Ishikawa (cell line): ENCODE measurements at regions not wholly inside any gene's neighbourhood (a gene's known extent, or its start where the extent isn't known, plus 50 kb on each side); places are given as distances from the start of the nearest gene placed in this dataset.

Source experiments
- CEBPB ChIP-seq: IDR thresholded peaks from 2 replicates; pipeline ENCODE4 v1.6.1; 2012
- CREB1 ChIP-seq: IDR thresholded peaks from 2 replicates; pipeline ENCODE4 v1.6.1; 2012; ENCODE audit warnings: low read depth
- EGR1 ChIP-seq: IDR thresholded peaks from 2 replicates; pipeline ENCODE4 v1.6.1; 2012
- EP300 ChIP-seq: IDR thresholded peaks from 2 replicates; pipeline ENCODE4 v1.6.1; 2012; ENCODE audit warnings: borderline replicate concordance
- FOXM1 ChIP-seq: IDR thresholded peaks from 2 replicates; pipeline ENCODE4 v1.6.1; 2012; ENCODE audit warnings: low read depth, borderline replicate concordance
- NFIC ChIP-seq: IDR thresholded peaks from 2 replicates; pipeline ENCODE4 v1.6.1; 2012
- RAD21 ChIP-seq: IDR thresholded peaks from 2 replicates; pipeline ENCODE4 v1.6.1; 2012; ENCODE audit warnings: low read depth
- REST ChIP-seq: IDR thresholded peaks from 2 replicates; pipeline ENCODE4 v1.6.1; 2012; ENCODE audit warnings: low read depth, mild to moderate bottlenecking
- TAF1 ChIP-seq: IDR thresholded peaks from 2 replicates; pipeline ENCODE4 v1.6.1; 2012; ENCODE audit warnings: low read depth, mild to moderate bottlenecking
- TCF12 ChIP-seq: IDR thresholded peaks from 2 replicates; pipeline ENCODE4 v1.6.1; 2012; ENCODE audit warnings: low read depth
- TEAD4 ChIP-seq: IDR thresholded peaks from 2 replicates; pipeline ENCODE4 v1.6.1; 2012
- YY1 ChIP-seq: IDR thresholded peaks from 2 replicates; pipeline ENCODE4 v1.6.1; 2012; ENCODE audit warnings: low read depth
- ZBTB7A ChIP-seq: IDR thresholded peaks from 2 replicates; pipeline ENCODE4 v1.6.1; 2012; ENCODE audit warnings: low read depth
- TF ChIP-seq, protein P1 (sequence below): IDR thresholded peaks from 2 replicates; pipeline ENCODE4 v1.6.1; 2012
- TF ChIP-seq, protein P2 (sequence below): IDR thresholded peaks from 2 replicates; pipeline ENCODE4 v1.6.1; 2012

- TF ChIP-seq ZBTB7A (no peak), NFIC (no peak), RAD21 (no peak), FOXM1 (no peak), EP300 (no peak), EGR1 (no peak), TAF1 (no peak), TEAD4 (no peak), YY1 (no peak), REST (no peak), CEBPB (no peak)
- TF ChIP-seq, protein P1, sequence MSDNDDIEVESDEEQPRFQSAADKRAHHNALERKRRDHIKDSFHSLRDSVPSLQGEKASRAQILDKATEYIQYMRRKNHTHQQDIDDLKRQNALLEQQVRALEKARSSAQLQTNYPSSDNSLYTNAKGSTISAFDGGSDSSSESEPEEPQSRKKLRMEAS, result no peak
- TF ChIP-seq, protein P2, sequence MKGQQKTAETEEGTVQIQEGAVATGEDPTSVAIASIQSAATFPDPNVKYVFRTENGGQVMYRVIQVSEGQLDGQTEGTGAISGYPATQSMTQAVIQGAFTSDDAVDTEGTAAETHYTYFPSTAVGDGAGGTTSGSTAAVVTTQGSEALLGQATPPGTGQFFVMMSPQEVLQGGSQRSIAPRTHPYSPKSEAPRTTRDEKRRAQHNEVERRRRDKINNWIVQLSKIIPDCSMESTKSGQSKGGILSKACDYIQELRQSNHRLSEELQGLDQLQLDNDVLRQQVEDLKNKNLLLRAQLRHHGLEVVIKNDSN, result no peak
Observed at GRCh38 chr3:78098367-78098766, 1058.5 kb downstream of the ROBO2 start.

- TF ChIP-seq, protein P2, result no peak
- TF ChIP-seq NFIC (no peak), ZBTB7A (no peak), TAF1 (no peak), CREB1 (no peak), EP300 (no peak), FOXM1 (no peak), RAD21 (no peak)
Observed at GRCh38 chr3:78101384-78101783, 1061.5 kb downstream of the ROBO2 start.

DNA sequence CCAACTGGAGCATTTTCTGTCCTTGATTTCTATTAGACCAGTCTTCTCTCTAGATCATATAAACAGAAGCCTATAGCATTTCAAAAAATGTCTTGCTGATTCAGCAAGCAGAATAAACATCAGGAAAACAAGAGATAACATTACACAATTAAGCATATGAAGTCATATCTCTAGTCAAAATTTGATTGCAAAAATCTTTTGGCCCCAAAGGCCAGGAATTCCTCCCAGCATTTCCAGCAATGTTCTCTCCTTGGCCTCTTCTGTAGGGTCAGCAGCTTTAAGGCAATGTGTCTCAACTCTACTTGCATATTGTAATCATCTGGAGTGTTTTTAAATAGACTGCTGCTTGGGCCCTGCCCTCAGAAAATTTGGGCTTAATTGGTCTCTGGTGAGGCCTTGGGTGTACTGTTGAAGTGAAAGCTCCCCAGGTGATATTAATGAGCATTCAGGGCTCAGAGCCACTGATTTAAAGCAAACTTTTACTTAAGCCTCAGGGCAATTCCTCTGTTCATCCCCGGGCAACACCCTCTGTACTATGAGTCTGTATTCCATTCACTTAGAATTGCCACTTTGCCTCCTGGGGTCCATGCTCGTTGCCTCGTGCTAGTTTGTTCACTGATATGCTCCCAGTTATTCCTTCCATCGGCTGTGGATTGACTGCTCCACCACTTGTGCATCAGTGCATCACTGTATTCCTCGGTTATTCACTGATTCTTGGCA lies 1072.6 kb downstream of the ROBO2 start:
- no peak for TF ChIP-seq YY1
- no peak for TF ChIP-seq REST
- no peak for TF ChIP-seq EGR1
- TF ChIP-seq TAF1, result no peak
- TF ChIP-seq RAD21, result no peak

GRCh38 chr3:78115983-78116382 lies 1076.1 kb downstream of the ROBO2 start:
- TF ChIP-seq YY1 (no peak), TEAD4 (no peak), REST (no peak), TCF12 (no peak), TAF1 (no peak), FOXM1 (no peak), EGR1 (no peak), CEBPB (no peak), NFIC (no peak), RAD21 (no peak), CREB1 (no peak), EP300 (no peak)
- TF ChIP-seq, protein P1, result no peak
- TF ChIP-seq, protein P2, result no peak
